ENCODE measurements at regions not wholly inside any gene's neighbourhood (a gene's known extent, or its start where the extent isn't known, plus 50 kb on each side); places are given as distances from the start of the nearest gene placed in this dataset.

DNA sequence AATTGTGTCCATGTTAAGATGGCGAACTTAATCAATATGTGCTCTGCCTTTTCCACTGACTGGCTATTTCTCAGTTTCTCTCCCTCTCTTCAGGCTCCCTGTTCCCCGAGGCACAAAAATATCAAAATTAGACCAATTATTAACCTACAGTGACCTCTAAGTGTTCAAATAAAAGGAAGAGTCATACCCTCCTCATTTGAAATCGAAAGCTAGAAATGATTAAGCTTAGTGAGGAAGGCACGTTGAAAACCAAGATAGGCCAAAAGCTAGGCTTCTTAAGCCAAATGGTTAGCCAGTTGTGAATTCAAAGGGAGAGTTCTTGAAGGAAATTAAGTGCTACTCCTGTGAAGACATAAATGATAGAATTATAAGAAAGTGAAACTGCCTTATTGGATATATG, 81.1 kb upstream of the MBL2 start:
- TF ChIP-seq CTCF (IDR thresholded peaks at IDR 0.05): no peak
- TF ChIP-seq POLR2A (IDR thresholded peaks at IDR 0.05): no peak
- TF ChIP-seq EP300 (IDR thresholded peaks at IDR 0.05): no peak
